IPS-18a (cell line): ENCODE measurements at regions not wholly inside any gene's neighbourhood (a gene's known extent, or its start where the extent isn't known, plus 50 kb on each side); places are given as distances from the start of the nearest gene placed in this dataset.

Source experiments
- H3K27ac ChIP-seq: one replicate; pipeline ENCODE4 v1.5.1; 2013; ENCODE audit warnings: low read length
- H3K27me3 ChIP-seq: one replicate; pipeline ENCODE4 v1.6.1; 2013; ENCODE audit warnings: mild to moderate bottlenecking, low read length; ENCODE audit not compliant: control insufficient read depth, insufficient read depth
- H3K36me3 ChIP-seq: one replicate; pipeline ENCODE4 v1.6.1; 2013; ENCODE audit warnings: low read depth, low read length; ENCODE audit not compliant: control insufficient read depth
- H3K4me1 ChIP-seq: one replicate; pipeline ENCODE4 v1.6.1; 2013; ENCODE audit warnings: low read depth, low read length; ENCODE audit not compliant: control insufficient read depth
- H3K4me3 ChIP-seq: one replicate; pipeline ENCODE4 v1.5.1; 2013; ENCODE audit warnings: low read length
- H3K9ac ChIP-seq: one replicate; pipeline ENCODE4 v1.6.1; 2013; ENCODE audit warnings: mild to moderate bottlenecking, low read length, moderate library complexity
- H3K9me3 ChIP-seq: one replicate; pipeline ENCODE4 v1.6.1; 2013; ENCODE audit warnings: low read depth, low read length; ENCODE audit not compliant: control insufficient read depth

- no peaks in the 10 kb centered on the region for H3K36me3 ChIP-seq
- H3K9me3 ChIP-seq = no peaks in the 10 kb centered on the region
- H3K9ac ChIP-seq = no peak overlapping the region
- peaks cover 5% of the 10 kb centered on the region for H3K4me1 ChIP-seq
- no peak overlapping the region for H3K27ac ChIP-seq
- H3K4me3 ChIP-seq = no peak overlapping the region
- no peaks in the 10 kb centered on the region for H3K27me3 ChIP-seq
Observed at GRCh38 chr12:111227476-111228420, 141.1 kb downstream of the PHETA1 start.

GRCh38 chr12:111226680-111227079 lies 142.2 kb downstream of the PHETA1 start:
- no peak overlapping the region for H3K27ac ChIP-seq
- H3K4me3 ChIP-seq = no peak overlapping the region
- H3K9ac ChIP-seq = no peak overlapping the region
- H3K9me3 ChIP-seq = no peaks in the 10 kb centered on the region
- H3K36me3 ChIP-seq = no peaks in the 10 kb centered on the region
- peaks cover 10% of the 10 kb centered on the region for H3K4me1 ChIP-seq
- no peaks in the 10 kb centered on the region for H3K27me3 ChIP-seq

- Histone ChIP-seq H3K4me1 (peaks cover 13% of the 10 kb centered on the region), H3K4me3 (no peak overlapping the region), H3K36me3 (no peaks in the 10 kb centered on the region), H3K27me3 (no peaks in the 10 kb centered on the region), H3K9me3 (no peaks in the 10 kb centered on the region), H3K9ac (no peak overlapping the region), H3K27ac (no peak overlapping the region)
Observed at GRCh38 chr12:111225307-111225706, 143.6 kb downstream of the PHETA1 start.

- Histone ChIP-seq H3K4me1 (peaks cover 9% of the 10 kb centered on the region), H3K27me3 (no peaks in the 10 kb centered on the region), H3K9me3 (no peaks in the 10 kb centered on the region), H3K9ac (no peak overlapping the region), H3K36me3 (no peaks in the 10 kb centered on the region), H3K4me3 (no peak overlapping the region), H3K27ac (no peak overlapping the region)
Observed at GRCh38 chr12:111224186-111225066, 144.5 kb downstream of the PHETA1 start.

- Histone ChIP-seq H3K9me3 (no peaks in the 10 kb centered on the region), H3K4me1 (peaks cover 9% of the 10 kb centered on the region), H3K27ac (no peak overlapping the region), H3K36me3 (no peaks in the 10 kb centered on the region), H3K4me3 (no peak overlapping the region), H3K9ac (no peak overlapping the region), H3K27me3 (no peaks in the 10 kb centered on the region)
Observed at GRCh38 chr12:111222523-111222922, 146.4 kb downstream of the PHETA1 start.

- Histone ChIP-seq H3K9ac (no peak overlapping the region), H3K4me3 (no peak overlapping the region), H3K9me3 (no peaks in the 10 kb centered on the region), H3K27me3 (no peaks in the 10 kb centered on the region), H3K4me1 (peaks cover 9% of the 10 kb centered on the region), H3K27ac (no peak overlapping the region), H3K36me3 (no peaks in the 10 kb centered on the region)
Observed at GRCh38 chr12:111222027-111222414, 146.9 kb downstream of the PHETA1 start.

GRCh38 chr12:111221062-111222026 lies 147.6 kb downstream of the PHETA1 start:
- Histone ChIP-seq H3K36me3 (no peaks in the 10 kb centered on the region), H3K4me1 (peaks cover 9% of the 10 kb centered on the region), H3K27me3 (no peaks in the 10 kb centered on the region), H3K4me3 (no peak overlapping the region), H3K9ac (no peak overlapping the region), H3K27ac (no peak overlapping the region), H3K9me3 (no peaks in the 10 kb centered on the region)

- Histone ChIP-seq H3K27me3 (no peaks in the 10 kb centered on the region), H3K4me1 (peaks cover 9% of the 10 kb centered on the region), H3K27ac (no peak overlapping the region), H3K9ac (no peak overlapping the region), H3K4me3 (no peak overlapping the region), H3K9me3 (no peaks in the 10 kb centered on the region), H3K36me3 (no peaks in the 10 kb centered on the region)
Observed at GRCh38 chr12:111220363-111220762, 148.5 kb downstream of the PHETA1 start.

GRCh38 chr12:111219440-111219839 lies 149.5 kb downstream of the PHETA1 start:
- H3K27me3 ChIP-seq = no peaks in the 10 kb centered on the region

GRCh38 chr12:111218499-111218898 lies 150.4 kb downstream of the PHETA1 start:
- H3K4me1 ChIP-seq = peaks cover 9% of the 10 kb centered on the region
- no peaks in the 10 kb centered on the region for H3K27me3 ChIP-seq
- H3K9ac ChIP-seq = no peak overlapping the region
- H3K27ac ChIP-seq = no peak overlapping the region
- H3K4me3 ChIP-seq = no peak overlapping the region
- no peaks in the 10 kb centered on the region for H3K9me3 ChIP-seq
- no peaks in the 10 kb centered on the region for H3K36me3 ChIP-seq

More at GRCh38 chr12:111219440-111219839, 149.5 kb downstream of the PHETA1 start:
- no peak overlapping the region for H3K9ac ChIP-seq
- peaks cover 9% of the 10 kb centered on the region for H3K4me1 ChIP-seq
- H3K27ac ChIP-seq = no peak overlapping the region
- no peak overlapping the region for H3K4me3 ChIP-seq
- no peaks in the 10 kb centered on the region for H3K36me3 ChIP-seq
- H3K9me3 ChIP-seq = no peaks in the 10 kb centered on the region
